LNCaP clone FGC (cell line): ENCODE measurements at regions not wholly inside any gene's neighbourhood (a gene's known extent, or its start where the extent isn't known, plus 50 kb on each side); places are given as distances from the start of the nearest gene placed in this dataset.

ENCODE experiments used
- DNase-seq: peaks from one replicate; pipeline ENCODE4 v3.0.0-alpha.2; 2011; ENCODE audit warnings: low read depth
- H3K4me3 ChIP-seq: 2 replicates; pipeline ENCODE4 v1.5.1; 2011; ENCODE audit warnings: mild to moderate bottlenecking, low read depth, low read length, control low read depth
- TF ChIP-seq, protein P1 (sequence below): IDR thresholded peaks from 2 replicates; pipeline ENCODE4 v1.5.1; 2012; ENCODE audit warnings: mild to moderate bottlenecking; ENCODE audit not compliant: control insufficient read depth, insufficient read depth; ENCODE audit errors: extremely low read depth

DNA sequence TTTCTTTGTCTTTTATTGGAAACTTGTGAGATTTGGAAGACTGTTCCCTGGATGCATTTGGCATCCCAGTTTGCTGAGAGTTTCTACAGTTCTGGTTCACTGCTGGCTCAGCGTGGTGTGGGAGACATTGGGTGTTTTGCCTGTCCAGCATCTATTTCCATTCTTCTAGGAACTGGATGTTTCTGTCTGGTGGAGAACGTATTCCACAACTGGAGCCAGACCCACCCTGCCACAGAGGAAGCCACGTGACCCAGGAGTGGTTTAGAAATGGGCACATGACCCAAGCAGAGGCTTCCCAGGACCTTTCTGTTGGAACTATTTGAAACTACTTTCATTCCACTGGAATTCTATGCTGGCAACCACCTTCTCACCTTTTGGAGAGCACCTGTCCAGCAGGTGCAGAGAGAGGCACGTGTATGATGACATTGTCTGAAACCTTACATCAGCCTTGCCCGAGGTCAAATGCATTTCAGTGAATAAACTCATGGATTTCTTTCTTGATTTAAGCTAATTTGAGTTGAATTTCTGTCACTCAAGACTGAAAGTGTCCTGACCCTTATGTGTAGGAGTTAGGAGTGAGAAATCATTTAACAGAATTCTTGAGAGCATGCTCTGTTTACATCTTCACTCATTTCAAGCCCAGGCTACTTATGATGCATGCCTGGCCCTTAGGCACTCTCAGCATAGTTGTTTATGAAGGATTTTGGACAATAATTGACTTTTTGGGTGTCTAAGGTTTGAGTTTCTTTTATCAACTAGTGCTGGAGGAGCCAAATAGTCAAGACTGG lies 121.8 kb downstream of the AKAP11 start:
- no peak for DNase-seq
- TF ChIP-seq, protein P1, sequence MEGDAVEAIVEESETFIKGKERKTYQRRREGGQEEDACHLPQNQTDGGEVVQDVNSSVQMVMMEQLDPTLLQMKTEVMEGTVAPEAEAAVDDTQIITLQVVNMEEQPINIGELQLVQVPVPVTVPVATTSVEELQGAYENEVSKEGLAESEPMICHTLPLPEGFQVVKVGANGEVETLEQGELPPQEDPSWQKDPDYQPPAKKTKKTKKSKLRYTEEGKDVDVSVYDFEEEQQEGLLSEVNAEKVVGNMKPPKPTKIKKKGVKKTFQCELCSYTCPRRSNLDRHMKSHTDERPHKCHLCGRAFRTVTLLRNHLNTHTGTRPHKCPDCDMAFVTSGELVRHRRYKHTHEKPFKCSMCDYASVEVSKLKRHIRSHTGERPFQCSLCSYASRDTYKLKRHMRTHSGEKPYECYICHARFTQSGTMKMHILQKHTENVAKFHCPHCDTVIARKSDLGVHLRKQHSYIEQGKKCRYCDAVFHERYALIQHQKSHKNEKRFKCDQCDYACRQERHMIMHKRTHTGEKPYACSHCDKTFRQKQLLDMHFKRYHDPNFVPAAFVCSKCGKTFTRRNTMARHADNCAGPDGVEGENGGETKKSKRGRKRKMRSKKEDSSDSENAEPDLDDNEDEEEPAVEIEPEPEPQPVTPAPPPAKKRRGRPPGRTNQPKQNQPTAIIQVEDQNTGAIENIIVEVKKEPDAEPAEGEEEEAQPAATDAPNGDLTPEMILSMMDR = no peak
- no peak overlapping the region for H3K4me3 ChIP-seq

DNA sequence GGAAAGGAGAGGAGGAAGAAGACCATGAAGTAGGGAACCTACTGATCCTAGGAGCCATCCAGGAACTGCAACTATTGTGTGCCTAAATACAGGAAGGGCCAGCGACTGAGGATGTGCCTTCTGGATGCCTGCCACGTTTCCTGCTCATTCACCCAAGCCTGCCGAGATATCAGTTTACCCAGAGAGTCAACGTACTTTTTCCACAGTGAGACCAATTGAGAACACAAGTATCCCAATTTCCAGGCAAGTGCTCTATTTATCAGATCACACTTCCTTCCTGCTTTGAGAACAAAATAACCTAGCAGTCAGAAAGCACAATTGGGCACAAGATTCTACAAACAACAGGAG lies 122.4 kb downstream of the AKAP11 start:
- no peak overlapping the region for H3K4me3 ChIP-seq
- TF ChIP-seq, protein P1 = no peak
- DNase-seq = no peak

DNA sequence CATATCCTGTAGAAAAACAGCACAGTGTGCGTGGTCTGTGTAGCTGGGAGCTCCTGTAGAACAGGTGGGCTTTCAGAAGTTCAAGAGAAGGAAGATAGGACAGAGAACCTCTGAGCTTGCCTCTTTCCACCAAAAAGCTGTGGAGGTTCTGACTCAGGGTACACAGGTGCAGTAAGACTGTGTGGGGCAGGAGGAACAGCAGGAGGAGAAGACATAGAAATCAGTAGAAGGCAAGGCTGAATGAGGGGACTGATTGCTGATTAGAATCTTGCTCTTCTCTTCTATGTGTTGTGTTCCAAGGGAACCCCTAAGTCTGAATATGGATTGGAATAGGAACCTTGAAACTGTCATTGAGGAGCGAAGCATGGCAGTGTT lies 122.7 kb downstream of the AKAP11 start:
- H3K4me3 ChIP-seq = no peak overlapping the region
- no peak for DNase-seq
- TF ChIP-seq, protein P1 = no peak

DNA sequence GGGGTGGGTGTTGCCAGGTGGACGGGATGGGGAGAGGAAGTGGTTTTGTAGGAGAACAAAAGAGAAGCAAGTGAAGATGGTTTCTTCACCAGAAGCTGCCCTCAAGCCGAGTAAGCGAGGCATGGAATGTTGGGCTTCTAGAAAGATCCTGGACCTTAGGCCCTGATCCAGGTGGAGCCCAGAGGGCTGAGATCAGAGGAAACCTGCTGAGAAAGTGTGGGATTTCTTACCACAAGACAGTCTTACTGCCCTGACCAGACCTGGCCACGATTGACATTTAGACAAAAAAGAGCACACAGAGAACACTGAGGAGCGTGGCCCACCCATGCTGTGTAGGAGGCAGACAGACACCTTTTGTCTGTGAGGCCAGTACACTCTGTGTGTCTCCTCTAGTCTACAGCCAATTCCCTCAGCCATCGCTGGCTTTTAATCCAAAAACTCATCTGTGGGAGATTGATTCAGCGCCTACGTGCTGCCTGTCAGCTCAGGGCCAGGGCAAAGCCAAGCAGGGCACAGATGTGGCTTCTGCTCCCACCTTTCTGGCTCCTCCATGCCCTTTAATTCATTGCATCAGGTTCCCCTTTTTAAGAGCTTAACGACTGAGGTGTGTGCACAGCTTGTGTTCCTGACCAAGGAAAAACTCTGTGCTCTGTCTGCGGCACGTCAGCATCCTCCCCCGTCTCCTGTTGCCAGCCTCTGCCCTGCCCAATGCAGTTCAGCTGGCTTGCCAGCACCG lies 123.3 kb downstream of the AKAP11 start:
- H3K4me3 ChIP-seq = no peak overlapping the region
- TF ChIP-seq, protein P1 = no peak
- DNase-seq = no peak

DNA sequence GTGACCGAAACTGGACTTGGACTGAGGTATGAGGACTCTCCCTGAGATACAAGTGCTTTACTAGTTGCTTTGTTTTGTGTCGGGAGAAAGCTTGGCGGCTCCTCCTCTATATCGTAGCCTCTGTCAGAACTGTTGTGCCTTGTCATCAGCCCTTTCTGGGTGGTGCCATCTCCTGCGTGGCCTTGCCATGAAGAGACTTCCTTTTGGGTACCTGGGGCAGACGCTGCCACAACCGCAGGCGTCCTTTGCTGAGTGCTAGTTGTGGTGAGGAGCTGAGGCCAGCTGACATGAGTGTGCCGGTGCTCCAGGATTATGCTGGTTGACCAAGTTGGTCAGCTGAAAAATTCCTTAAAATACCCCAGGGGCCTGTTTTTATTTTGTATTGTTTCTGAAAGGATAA lies 124.5 kb downstream of the AKAP11 start:
- no peak for DNase-seq
- TF ChIP-seq, protein P1 = no peak
- no peak overlapping the region for H3K4me3 ChIP-seq

DNA sequence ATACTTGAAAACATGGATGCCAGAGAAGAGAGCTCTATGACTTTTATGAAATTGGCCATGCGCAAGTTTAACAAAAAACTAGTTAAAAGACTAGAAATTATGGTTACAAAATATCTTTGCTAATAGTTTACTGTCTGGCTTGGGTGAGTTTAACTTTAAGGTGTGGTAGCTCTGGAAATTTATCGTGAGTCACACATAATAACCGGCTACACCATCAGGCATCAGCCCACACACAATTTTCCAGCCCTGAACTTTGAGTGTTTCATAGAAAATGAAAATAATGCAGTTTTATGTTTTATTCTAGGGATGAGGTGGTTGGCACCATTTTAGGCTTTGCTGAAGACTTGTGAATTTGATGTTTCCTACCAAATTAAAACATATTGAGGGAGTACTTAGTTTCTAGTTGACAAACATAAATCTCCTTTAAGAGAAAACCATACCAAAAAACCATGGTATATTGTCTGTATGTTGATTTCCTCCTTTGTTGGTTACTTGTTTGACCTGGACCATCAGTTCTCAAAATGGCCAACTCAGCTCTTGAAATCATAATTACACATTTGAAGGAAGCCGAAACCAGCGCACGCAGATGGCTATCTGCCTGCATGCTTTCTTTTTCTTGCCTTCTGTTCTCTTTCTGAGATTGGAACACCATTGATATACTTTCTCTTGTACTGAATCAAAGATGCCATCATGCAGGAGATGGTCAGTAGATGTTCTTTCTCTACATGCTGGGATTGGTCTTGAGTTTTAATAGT lies 125.1 kb downstream of the AKAP11 start:
- H3K4me3 ChIP-seq = no peak overlapping the region
- TF ChIP-seq, protein P1 = no peak

More for the DNA sequence above, 125.1 kb downstream of the AKAP11 start:
- DNase-seq = no peak
